ENCODE measurements at regions not wholly inside any gene's neighbourhood (a gene's known extent, or its start where the extent isn't known, plus 50 kb on each side); places are given as distances from the start of the nearest gene placed in this dataset.

DNA sequence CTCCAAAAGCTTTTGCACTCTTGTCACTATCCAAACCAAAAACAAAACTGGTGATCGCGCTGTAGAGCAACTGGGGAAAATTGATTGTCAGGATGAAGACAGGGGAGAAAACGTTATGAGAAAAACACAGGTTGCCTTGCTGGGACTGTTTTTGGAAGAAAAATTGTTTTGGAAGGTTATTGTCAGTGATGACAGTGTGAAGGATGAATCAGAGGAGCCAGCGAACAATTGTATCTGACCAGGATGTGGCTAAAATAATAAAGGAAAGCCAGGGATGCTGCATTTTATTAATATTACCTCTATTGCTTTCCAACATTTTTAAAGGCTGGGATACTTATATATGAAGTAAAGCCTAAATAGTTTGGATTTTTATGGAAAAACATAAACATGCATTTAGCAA is 334.0 kb downstream of the SPRY2 start:
- TF ChIP-seq YY1 (IDR thresholded peaks at IDR 0.05; ENCODE audit: low read depth, low read length), result no peak
- TF ChIP-seq, protein P1, sequence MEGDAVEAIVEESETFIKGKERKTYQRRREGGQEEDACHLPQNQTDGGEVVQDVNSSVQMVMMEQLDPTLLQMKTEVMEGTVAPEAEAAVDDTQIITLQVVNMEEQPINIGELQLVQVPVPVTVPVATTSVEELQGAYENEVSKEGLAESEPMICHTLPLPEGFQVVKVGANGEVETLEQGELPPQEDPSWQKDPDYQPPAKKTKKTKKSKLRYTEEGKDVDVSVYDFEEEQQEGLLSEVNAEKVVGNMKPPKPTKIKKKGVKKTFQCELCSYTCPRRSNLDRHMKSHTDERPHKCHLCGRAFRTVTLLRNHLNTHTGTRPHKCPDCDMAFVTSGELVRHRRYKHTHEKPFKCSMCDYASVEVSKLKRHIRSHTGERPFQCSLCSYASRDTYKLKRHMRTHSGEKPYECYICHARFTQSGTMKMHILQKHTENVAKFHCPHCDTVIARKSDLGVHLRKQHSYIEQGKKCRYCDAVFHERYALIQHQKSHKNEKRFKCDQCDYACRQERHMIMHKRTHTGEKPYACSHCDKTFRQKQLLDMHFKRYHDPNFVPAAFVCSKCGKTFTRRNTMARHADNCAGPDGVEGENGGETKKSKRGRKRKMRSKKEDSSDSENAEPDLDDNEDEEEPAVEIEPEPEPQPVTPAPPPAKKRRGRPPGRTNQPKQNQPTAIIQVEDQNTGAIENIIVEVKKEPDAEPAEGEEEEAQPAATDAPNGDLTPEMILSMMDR (IDR thresholded peaks at IDR 0.05 in 2 of 3, conservative IDR thresholded peaks at IDR 0.05 in 1 of 3; ENCODE audit: control insufficient read depth in 2 of 3, extremely low read depth in 1 of 3, insufficient read depth in 1 of 3, low read depth in 3 of 3, low read length in 3 of 3), result no peak
- no peak for TF ChIP-seq EZH2 (IDR thresholded peaks at IDR 0.05; ENCODE audit: borderline replicate concordance, control insufficient read depth, low read depth, low read length)
- TF ChIP-seq FOS (IDR thresholded peaks at IDR 0.05; ENCODE audit: borderline replicate concordance, extremely low read depth, insufficient read length), result no peak
- no peak for TF ChIP-seq POLR2A (IDR thresholded peaks at IDR 0.05; ENCODE audit: low read depth, low read length)
- TF ChIP-seq EP300 (IDR thresholded peaks at IDR 0.05; ENCODE audit: borderline replicate concordance in 1 of 2, control insufficient read depth in 1 of 2, low read depth in 2 of 2, low read length in 2 of 2), result no peak
- no peak for TF ChIP-seq CBX5 (IDR thresholded peaks at IDR 0.05; ENCODE audit: low read depth)
- no peak for TF ChIP-seq SMC3 (IDR thresholded peaks at IDR 0.05; ENCODE audit: borderline replicate concordance, low read length)
- TF ChIP-seq GATAD2B (conservative IDR thresholded peaks at IDR 0.05; ENCODE audit: low read depth), result no peak
- no peak for TF ChIP-seq TCF12 (IDR thresholded peaks at IDR 0.05; ENCODE audit: low read depth, low read length)
- no peak for TF ChIP-seq HDAC6 (IDR thresholded peaks at IDR 0.05; ENCODE audit: unreplicated experiment)
- TF ChIP-seq, protein P2, sequence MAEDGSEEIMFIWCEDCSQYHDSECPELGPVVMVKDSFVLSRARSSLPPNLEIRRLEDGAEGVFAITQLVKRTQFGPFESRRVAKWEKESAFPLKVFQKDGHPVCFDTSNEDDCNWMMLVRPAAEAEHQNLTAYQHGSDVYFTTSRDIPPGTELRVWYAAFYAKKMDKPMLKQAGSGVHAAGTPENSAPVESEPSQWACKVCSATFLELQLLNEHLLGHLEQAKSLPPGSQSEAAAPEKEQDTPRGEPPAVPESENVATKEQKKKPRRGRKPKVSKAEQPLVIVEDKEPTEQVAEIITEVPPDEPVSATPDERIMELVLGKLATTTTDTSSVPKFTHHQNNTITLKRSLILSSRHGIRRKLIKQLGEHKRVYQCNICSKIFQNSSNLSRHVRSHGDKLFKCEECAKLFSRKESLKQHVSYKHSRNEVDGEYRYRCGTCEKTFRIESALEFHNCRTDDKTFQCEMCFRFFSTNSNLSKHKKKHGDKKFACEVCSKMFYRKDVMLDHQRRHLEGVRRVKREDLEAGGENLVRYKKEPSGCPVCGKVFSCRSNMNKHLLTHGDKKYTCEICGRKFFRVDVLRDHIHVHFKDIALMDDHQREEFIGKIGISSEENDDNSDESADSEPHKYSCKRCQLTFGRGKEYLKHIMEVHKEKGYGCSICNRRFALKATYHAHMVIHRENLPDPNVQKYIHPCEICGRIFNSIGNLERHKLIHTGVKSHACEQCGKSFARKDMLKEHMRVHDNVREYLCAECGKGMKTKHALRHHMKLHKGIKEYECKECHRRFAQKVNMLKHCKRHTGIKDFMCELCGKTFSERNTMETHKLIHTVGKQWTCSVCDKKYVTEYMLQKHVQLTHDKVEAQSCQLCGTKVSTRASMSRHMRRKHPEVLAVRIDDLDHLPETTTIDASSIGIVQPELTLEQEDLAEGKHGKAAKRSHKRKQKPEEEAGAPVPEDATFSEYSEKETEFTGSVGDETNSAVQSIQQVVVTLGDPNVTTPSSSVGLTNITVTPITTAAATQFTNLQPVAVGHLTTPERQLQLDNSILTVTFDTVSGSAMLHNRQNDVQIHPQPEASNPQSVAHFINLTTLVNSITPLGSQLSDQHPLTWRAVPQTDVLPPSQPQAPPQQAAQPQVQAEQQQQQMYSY (CRISPR knock-in tag; IDR thresholded peaks at IDR 0.05), result no peak

All from GM12878 (cell line).